SU-DHL-6 (cell line): ENCODE measurements at regions not wholly inside any gene's neighbourhood (a gene's known extent, or its start where the extent isn't known, plus 50 kb on each side); places are given as distances from the start of the nearest gene placed in this dataset.

Experiments used
- H2AFZ ChIP-seq: fragments of 200-600 bp; sonication (generic); 2 replicates; pipeline ENCODE4 v1.6.1; 2014; ENCODE audit warnings: low read depth, mild to moderate bottlenecking, moderate library complexity, mixed read lengths, antibody characterized with exemption, low read length; ENCODE audit not compliant: severe bottlenecking
- H3F3A ChIP-seq: fragments of 200-600 bp; shearing (Covaris generic); 2 replicates; pipeline ENCODE4 v1.6.0; 2016; ENCODE audit warnings: antibody characterized with exemption, mild to moderate bottlenecking; ENCODE audit not compliant: insufficient read depth
- H3K27ac ChIP-seq: fragments of 200-600 bp; sonication (generic); 2 replicates; pipeline ENCODE4 v1.5.1; 2016; ENCODE audit warnings: low read depth, mild to moderate bottlenecking, low read length, moderate library complexity, mixed read lengths
- H3K27me3 ChIP-seq: fragments of 200-600 bp; sonication (generic), shearing (Covaris generic); 2 replicates; pipeline ENCODE4 v1.6.0; 2014; ENCODE audit warnings: mild to moderate bottlenecking, low read length
- H3K36me3 ChIP-seq: fragments of 200-600 bp; sonication (generic); 2 replicates; pipeline ENCODE4 v1.6.1; 2014; ENCODE audit warnings: mild to moderate bottlenecking, low read length, mixed read lengths
- H3K4me2 ChIP-seq: fragments of 300-600, 200-600 bp; shearing (Covaris generic), sonication (generic); 2 replicates; pipeline ENCODE4 v1.6.0; 2014; ENCODE audit warnings: low read length, low read depth, mild to moderate bottlenecking; ENCODE audit not compliant: poor library complexity, severe bottlenecking
- H3K4me3 ChIP-seq: fragments of 200-600 bp; sonication (generic); 2 replicates; pipeline ENCODE4 v1.5.1; 2014; ENCODE audit warnings: antibody characterized with exemption, low read length, mild to moderate bottlenecking, mixed read lengths; ENCODE audit not compliant: insufficient read depth, poor library complexity, severe bottlenecking
- H3K79me2 ChIP-seq: fragments of 200-600 bp; sonication (generic); 2 replicates; pipeline ENCODE4 v1.6.1; 2014; ENCODE audit warnings: mild to moderate bottlenecking, low read length, moderate library complexity; ENCODE audit not compliant: insufficient read depth
- H3K9ac ChIP-seq: fragments of 200-600 bp; sonication (generic); 2 replicates; pipeline ENCODE4 v1.7.0; 2014; ENCODE audit warnings: mild to moderate bottlenecking, low read length
- H3K9me2 ChIP-seq: fragments of 200-600 bp; sonication (generic); replicated peaks from 2 replicates; pipeline ENCODE4 v1.6.1; 2014; ENCODE audit warnings: low read length; ENCODE audit not compliant: insufficient read depth
- H3K9me3 ChIP-seq: fragments of 200-600 bp; sonication (generic); 2 replicates; pipeline ENCODE4 v1.6.1; 2014; ENCODE audit warnings: low read length, mixed read lengths; ENCODE audit not compliant: insufficient read depth
- H4K20me1 ChIP-seq: fragments of 200-600 bp; sonication (generic); 2 replicates; pipeline ENCODE4 v1.6.1; 2014; ENCODE audit warnings: low read depth, mild to moderate bottlenecking, antibody characterized with exemption, low read length, moderate library complexity, mixed read lengths
- EZH2phosphoT487 ChIP-seq: fragments of 200-600 bp; sonication (generic), shearing (Covaris generic); conservative IDR thresholded peaks from 2 replicates; pipeline ENCODE4 v1.6.1; 2018; ENCODE audit warnings: mild to moderate bottlenecking, antibody characterized with exemption, low read length, moderate library complexity, mixed read lengths
- TF ChIP-seq, protein P1 (sequence below): fragments of 200-600 bp; sonication (generic); IDR thresholded peaks from one replicate; pipeline ENCODE4 v1.5.1; 2017; ENCODE audit warnings: antibody characterized with exemption, mild to moderate bottlenecking, low read length, moderate library complexity; ENCODE audit not compliant: insufficient read depth, poor library complexity, severe bottlenecking

DNA sequence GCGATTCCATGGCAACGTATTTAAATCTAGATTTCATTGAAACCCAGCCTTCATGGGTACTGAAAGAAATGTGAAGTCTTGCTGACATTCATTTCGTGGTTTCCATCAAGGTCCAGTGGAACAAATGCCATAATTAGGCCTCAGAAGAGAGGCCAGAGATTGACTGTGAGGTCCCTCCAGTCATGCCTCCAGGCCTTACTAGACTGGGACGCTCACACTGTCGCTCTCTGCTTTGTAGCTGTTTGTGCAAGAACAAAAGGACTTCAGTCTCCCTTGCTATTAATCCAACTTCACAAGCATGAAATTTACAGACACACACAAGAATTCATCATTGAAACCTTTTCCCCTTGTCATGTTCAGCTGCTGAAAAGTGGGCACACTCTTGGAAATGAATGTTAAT lies 180.4 kb upstream of the FOXD3 start:
- no peaks in the 10 kb centered on the region for H3K9me3 ChIP-seq
- H3K9me2 ChIP-seq, result no peaks in the 10 kb centered on the region
- H4K20me1 ChIP-seq, result no peaks in the 10 kb centered on the region
- H3K27ac ChIP-seq, result no peak overlapping the region
- no peak overlapping the region for H3K4me2 ChIP-seq
- H3K79me2 ChIP-seq, result no peaks in the 10 kb centered on the region
- H3K4me3 ChIP-seq, result no peak overlapping the region
- no peaks in the 10 kb centered on the region for H3K27me3 ChIP-seq
- H3K36me3 ChIP-seq, result no peaks in the 10 kb centered on the region
- no peaks in the 10 kb centered on the region for H3F3A ChIP-seq
- TF ChIP-seq, protein P1, sequence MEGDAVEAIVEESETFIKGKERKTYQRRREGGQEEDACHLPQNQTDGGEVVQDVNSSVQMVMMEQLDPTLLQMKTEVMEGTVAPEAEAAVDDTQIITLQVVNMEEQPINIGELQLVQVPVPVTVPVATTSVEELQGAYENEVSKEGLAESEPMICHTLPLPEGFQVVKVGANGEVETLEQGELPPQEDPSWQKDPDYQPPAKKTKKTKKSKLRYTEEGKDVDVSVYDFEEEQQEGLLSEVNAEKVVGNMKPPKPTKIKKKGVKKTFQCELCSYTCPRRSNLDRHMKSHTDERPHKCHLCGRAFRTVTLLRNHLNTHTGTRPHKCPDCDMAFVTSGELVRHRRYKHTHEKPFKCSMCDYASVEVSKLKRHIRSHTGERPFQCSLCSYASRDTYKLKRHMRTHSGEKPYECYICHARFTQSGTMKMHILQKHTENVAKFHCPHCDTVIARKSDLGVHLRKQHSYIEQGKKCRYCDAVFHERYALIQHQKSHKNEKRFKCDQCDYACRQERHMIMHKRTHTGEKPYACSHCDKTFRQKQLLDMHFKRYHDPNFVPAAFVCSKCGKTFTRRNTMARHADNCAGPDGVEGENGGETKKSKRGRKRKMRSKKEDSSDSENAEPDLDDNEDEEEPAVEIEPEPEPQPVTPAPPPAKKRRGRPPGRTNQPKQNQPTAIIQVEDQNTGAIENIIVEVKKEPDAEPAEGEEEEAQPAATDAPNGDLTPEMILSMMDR, result no peak
- no peak overlapping the region for H2AFZ ChIP-seq
- H3K9ac ChIP-seq, result no peak overlapping the region

DNA sequence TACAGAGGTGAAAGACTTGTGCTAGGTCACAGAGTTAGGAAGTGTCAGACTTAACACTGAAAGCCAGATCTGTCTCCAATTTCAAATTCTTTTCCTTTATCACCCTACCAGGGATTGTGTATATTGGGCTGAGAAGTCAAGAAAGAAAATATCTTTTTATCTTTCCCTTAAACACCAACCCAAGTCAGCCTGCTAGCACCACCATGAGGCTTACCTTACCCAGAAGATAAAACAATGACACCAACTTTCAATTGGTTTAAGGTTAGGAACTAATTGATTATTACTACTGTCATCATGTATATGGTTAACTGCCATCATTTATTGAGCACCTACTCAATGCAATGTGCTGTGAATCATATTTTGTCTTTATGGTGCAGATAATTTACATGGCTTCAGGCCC lies 178.9 kb upstream of the FOXD3 start:
- no peak overlapping the region for H2AFZ ChIP-seq
- H3K79me2 ChIP-seq, result no peaks in the 10 kb centered on the region
- H3K9me2 ChIP-seq, result no peaks in the 10 kb centered on the region
- no peak overlapping the region for H3K9ac ChIP-seq
- H3K36me3 ChIP-seq, result no peaks in the 10 kb centered on the region
- no peaks in the 10 kb centered on the region for H3F3A ChIP-seq
- no peaks in the 10 kb centered on the region for H3K27me3 ChIP-seq
- no peaks in the 10 kb centered on the region for H4K20me1 ChIP-seq
- no peak overlapping the region for H3K4me3 ChIP-seq
- no peaks in the 10 kb centered on the region for H3K9me3 ChIP-seq
- no peak overlapping the region for H3K4me2 ChIP-seq
- H3K27ac ChIP-seq, result no peak overlapping the region
- TF ChIP-seq, protein P1, result no peak
- TF ChIP-seq EZH2phosphoT487, result no peak

DNA sequence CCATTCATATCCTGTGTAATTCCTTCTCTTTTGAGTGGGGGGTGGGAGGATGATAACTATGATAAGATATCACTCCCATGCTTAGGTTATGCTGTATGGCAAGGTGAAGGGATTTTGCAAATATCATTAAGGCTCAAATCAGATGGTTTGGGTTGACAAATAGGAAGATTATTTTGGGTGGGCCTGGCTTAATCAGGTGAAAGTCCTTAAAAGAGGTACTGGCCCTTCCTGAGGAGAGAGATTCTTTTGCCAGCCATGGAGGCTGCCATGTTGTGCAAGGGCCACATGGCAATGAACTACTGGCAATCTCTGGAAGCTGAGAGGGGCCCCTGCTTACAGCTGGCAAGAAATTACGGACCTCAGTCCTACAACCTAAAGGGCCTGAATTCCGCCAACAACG lies 174.6 kb upstream of the FOXD3 start:
- TF ChIP-seq EZH2phosphoT487, result no peak
- TF ChIP-seq, protein P1, result no peak

More for the DNA sequence above, 174.6 kb upstream of the FOXD3 start:
- H3K27ac ChIP-seq, result no peak overlapping the region
- H2AFZ ChIP-seq, result no peak overlapping the region
- no peaks in the 10 kb centered on the region for H3K27me3 ChIP-seq
- no peak overlapping the region for H3K4me2 ChIP-seq
- H4K20me1 ChIP-seq, result no peaks in the 10 kb centered on the region
- H3K4me3 ChIP-seq, result no peak overlapping the region
- H3K9me3 ChIP-seq, result no peaks in the 10 kb centered on the region
- H3K36me3 ChIP-seq, result no peaks in the 10 kb centered on the region
- H3F3A ChIP-seq, result no peaks in the 10 kb centered on the region
- no peaks in the 10 kb centered on the region for H3K9me2 ChIP-seq
- H3K79me2 ChIP-seq, result no peaks in the 10 kb centered on the region
- no peak overlapping the region for H3K9ac ChIP-seq
